Epithelial cell of esophagus (primary cell): ENCODE measurements at regions not wholly inside any gene's neighbourhood (a gene's known extent, or its start where the extent isn't known, plus 50 kb on each side); places are given as distances from the start of the nearest gene placed in this dataset.

Experiments
- DNase-seq: peaks from one replicate; pipeline ENCODE4 v3.0.0; 2010; ENCODE audit warnings: low read depth
- H3K4me3 ChIP-seq: 2 replicates; pipeline ENCODE4 v1.5.1; 2011; ENCODE audit warnings: mild to moderate bottlenecking, low read length, control low read depth
- TF ChIP-seq, protein P1 (sequence below): IDR thresholded peaks from 2 replicates; pipeline ENCODE4 v1.5.1; 2011; ENCODE audit warnings: low read depth, mild to moderate bottlenecking, low read length, control low read depth, inconsistent platforms; ENCODE audit not compliant: insufficient read depth; ENCODE audit errors: missing control alignments

GRCh38 chr6:169326067-169326799 is 72.6 kb upstream of the THBS2 start:
- no peak overlapping the region for H3K4me3 ChIP-seq
- TF ChIP-seq, protein P1, sequence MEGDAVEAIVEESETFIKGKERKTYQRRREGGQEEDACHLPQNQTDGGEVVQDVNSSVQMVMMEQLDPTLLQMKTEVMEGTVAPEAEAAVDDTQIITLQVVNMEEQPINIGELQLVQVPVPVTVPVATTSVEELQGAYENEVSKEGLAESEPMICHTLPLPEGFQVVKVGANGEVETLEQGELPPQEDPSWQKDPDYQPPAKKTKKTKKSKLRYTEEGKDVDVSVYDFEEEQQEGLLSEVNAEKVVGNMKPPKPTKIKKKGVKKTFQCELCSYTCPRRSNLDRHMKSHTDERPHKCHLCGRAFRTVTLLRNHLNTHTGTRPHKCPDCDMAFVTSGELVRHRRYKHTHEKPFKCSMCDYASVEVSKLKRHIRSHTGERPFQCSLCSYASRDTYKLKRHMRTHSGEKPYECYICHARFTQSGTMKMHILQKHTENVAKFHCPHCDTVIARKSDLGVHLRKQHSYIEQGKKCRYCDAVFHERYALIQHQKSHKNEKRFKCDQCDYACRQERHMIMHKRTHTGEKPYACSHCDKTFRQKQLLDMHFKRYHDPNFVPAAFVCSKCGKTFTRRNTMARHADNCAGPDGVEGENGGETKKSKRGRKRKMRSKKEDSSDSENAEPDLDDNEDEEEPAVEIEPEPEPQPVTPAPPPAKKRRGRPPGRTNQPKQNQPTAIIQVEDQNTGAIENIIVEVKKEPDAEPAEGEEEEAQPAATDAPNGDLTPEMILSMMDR: peak; percentile 64
- DNase-seq: peak; percentile 61

GRCh38 chr6:169324656-169325459 is 71.2 kb upstream of the THBS2 start:
- TF ChIP-seq, protein P1: no peak
- DNase-seq: no peak
- no peak overlapping the region for H3K4me3 ChIP-seq

DNA sequence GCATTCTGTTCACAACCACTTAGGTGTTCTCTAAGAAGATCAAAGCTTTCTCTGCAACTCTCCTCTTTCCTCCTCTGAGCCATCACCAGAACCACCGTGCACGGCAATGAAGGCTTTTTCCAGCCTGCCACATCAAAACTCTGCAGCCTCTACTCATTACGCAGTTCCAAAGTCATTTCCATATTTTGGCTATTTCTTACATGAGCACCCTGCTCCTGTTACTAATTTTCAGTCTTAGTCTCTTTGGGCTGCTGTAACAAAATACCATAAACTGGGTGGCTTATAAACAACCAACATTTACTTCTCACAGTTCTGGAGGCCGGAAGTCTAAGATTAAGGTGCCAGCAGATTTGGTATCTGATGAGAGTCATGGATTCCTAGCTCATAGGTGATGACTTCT is 70.4 kb upstream of the THBS2 start:
- TF ChIP-seq, protein P1: no peak
- DNase-seq: no peak
- no peak overlapping the region for H3K4me3 ChIP-seq

GRCh38 chr6:169323221-169323620 is 69.6 kb upstream of the THBS2 start:
- H3K4me3 ChIP-seq: no peak overlapping the region
- TF ChIP-seq, protein P1: no peak
- no peak for DNase-seq

- H3K4me3 ChIP-seq: no peak overlapping the region
- no peak for DNase-seq
- TF ChIP-seq, protein P1: no peak
Observed at GRCh38 chr6:169321546-169321945, 67.9 kb upstream of the THBS2 start.

DNA sequence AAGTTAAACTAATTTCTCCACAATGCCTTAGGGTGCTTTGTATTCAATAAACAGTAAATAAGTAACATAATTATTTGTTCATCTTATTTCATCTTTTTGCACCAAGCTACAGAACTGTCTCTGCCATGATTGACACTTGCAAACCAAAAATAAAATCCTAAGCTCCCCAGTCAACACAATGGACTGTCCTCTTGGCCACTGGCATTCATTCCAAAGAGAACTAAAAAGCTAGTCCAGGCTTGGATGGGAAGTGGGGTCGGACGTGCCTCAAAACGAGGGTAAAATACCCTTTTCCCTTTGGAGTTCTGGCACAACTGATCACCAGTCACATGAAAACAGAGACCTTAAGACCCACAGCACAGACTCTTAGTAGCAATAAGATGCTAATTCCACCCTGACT is 66.4 kb upstream of the THBS2 start:
- no peak for DNase-seq
- no peak overlapping the region for H3K4me3 ChIP-seq
- TF ChIP-seq, protein P1: no peak
